Tibial nerve (tissue), 4 donors: ENCODE measurements at regions not wholly inside any gene's neighbourhood (a gene's known extent, or its start where the extent isn't known, plus 50 kb on each side); places are given as distances from the start of the nearest gene placed in this dataset.

Experiments
- EP300 ChIP-seq, 2 donors: sonication (generic); formaldehyde crosslinking; IDR thresholded peaks; one replicate each; pipeline ENCODE4 v1.6.1; 2017; ENCODE audit warnings: antibody characterized with exemption in 2 of 2, mild to moderate bottlenecking in 1 of 2
- POLR2A ChIP-seq, 2 donors: fragments of 450-650 bp; IDR thresholded peaks; one replicate each; pipeline ENCODE4 v1.6.1; 2017; ENCODE audit warnings: antibody characterized with exemption in 2 of 2, mild to moderate bottlenecking in 2 of 2, moderate library complexity in 2 of 2
- TF ChIP-seq, protein P1 (sequence below), 5 experiments: fragments of 200-600 bp in 3 of 5; fragments of 450-650 bp in 2 of 5; sonication (generic) in 3 of 5; IDR thresholded peaks; one replicate each; pipeline ENCODE4 v1.5.1; 2016 to 2019; ENCODE audit warnings: antibody characterized with exemption in 5 of 5, mild to moderate bottlenecking in 3 of 5, moderate library complexity in 2 of 5

DNA sequence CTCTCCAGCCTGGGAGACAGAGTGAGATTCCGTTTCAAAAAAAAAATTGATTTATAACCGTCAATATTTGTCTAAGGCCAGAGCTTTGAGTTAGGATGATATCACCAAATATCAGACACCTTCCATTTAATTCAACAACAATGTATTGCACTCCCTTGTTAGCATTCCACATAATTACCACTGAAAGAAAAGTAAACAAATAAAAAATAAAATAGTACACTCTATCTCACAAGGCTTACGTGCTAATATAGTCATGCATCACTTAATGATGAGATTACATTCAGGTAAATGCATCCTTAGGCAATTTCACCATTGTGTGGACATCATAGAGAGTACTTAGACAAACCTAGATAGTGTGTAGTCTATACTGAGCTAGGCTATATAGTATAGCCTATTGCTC is 127.6 kb upstream of the RHOBTB1 start:
- TF ChIP-seq POLR2A (IDR thresholded peaks at IDR 0.05) (no peak), EP300 (IDR thresholded peaks at IDR 0.05) (no peak)
- TF ChIP-seq, protein P1, sequence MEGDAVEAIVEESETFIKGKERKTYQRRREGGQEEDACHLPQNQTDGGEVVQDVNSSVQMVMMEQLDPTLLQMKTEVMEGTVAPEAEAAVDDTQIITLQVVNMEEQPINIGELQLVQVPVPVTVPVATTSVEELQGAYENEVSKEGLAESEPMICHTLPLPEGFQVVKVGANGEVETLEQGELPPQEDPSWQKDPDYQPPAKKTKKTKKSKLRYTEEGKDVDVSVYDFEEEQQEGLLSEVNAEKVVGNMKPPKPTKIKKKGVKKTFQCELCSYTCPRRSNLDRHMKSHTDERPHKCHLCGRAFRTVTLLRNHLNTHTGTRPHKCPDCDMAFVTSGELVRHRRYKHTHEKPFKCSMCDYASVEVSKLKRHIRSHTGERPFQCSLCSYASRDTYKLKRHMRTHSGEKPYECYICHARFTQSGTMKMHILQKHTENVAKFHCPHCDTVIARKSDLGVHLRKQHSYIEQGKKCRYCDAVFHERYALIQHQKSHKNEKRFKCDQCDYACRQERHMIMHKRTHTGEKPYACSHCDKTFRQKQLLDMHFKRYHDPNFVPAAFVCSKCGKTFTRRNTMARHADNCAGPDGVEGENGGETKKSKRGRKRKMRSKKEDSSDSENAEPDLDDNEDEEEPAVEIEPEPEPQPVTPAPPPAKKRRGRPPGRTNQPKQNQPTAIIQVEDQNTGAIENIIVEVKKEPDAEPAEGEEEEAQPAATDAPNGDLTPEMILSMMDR (IDR thresholded peaks at IDR 0.05): no peak
